ENCODE measurements at regions not wholly inside any gene's neighbourhood (a gene's known extent, or its start where the extent isn't known, plus 50 kb on each side); places are given as distances from the start of the nearest gene placed in this dataset.

- DNase-seq, result no peak
- in situ Hi-C loops (cut with MboI; ENCODE audit: low pct_unique_long_range_greater_than_20kb, low sequenced_read_pairs), result no loop called here
Measured at GRCh38 chr14:101000711-101001250, 97.3 kb upstream of the RTL1 start.

- DNase-seq, result no peak
- in situ Hi-C loops (cut with MboI; ENCODE audit: low pct_unique_long_range_greater_than_20kb, low sequenced_read_pairs), result no loop called here
Measured at GRCh38 chr14:101001311-101002069, 98.0 kb upstream of the RTL1 start.

GRCh38 chr14:101002738-101003137, 99.2 kb upstream of the RTL1 start:
- in situ Hi-C loops (cut with MboI; ENCODE audit: low pct_unique_long_range_greater_than_20kb, low sequenced_read_pairs), result no loop called here
- no peak for DNase-seq

- no peak for DNase-seq
- in situ Hi-C loops (cut with MboI; ENCODE audit: low pct_unique_long_range_greater_than_20kb, low sequenced_read_pairs), result no loop called here
Measured at GRCh38 chr14:101004176-101004575, 100.7 kb upstream of the RTL1 start.

GRCh38 chr14:101004954-101005353, 101.4 kb upstream of the RTL1 start:
- in situ Hi-C loops (cut with MboI; ENCODE audit: low pct_unique_long_range_greater_than_20kb, low sequenced_read_pairs), result no loop called here
- peak; percentile 7 for DNase-seq

- DNase-seq, result peak; percentile 30
Measured at GRCh38 chr14:101005447-101005846, 101.9 kb upstream of the RTL1 start.

GRCh38 chr14:101006008-101006407, 102.5 kb upstream of the RTL1 start:
- peak; percentile 70 for DNase-seq
- in situ Hi-C loops (cut with MboI; ENCODE audit: low pct_unique_long_range_greater_than_20kb, low sequenced_read_pairs), result no loop called here

More at GRCh38 chr14:101005447-101005846, 101.9 kb upstream of the RTL1 start:
- in situ Hi-C loops (cut with MboI; ENCODE audit: low pct_unique_long_range_greater_than_20kb, low sequenced_read_pairs), result no loop called here

GRCh38 chr14:101007004-101007614, 103.6 kb upstream of the RTL1 start:
- in situ Hi-C loops (cut with MboI; ENCODE audit: low pct_unique_long_range_greater_than_20kb, low sequenced_read_pairs), result no loop called here
- no peak for DNase-seq

- in situ Hi-C loops (cut with MboI; ENCODE audit: low pct_unique_long_range_greater_than_20kb, low sequenced_read_pairs), result no loop called here
- no peak for DNase-seq
Measured at GRCh38 chr14:101007765-101008164, 104.2 kb upstream of the RTL1 start.

GRCh38 chr14:101008196-101008595, 104.7 kb upstream of the RTL1 start:
- no peak for DNase-seq
- in situ Hi-C loops (cut with MboI; ENCODE audit: low pct_unique_long_range_greater_than_20kb, low sequenced_read_pairs), result no loop called here

- in situ Hi-C loops (cut with MboI; ENCODE audit: low pct_unique_long_range_greater_than_20kb, low sequenced_read_pairs), result no loop called here
- no peak for DNase-seq
Measured at GRCh38 chr14:101008631-101009336, 105.3 kb upstream of the RTL1 start.

GRCh38 chr14:101009531-101009930, 106.0 kb upstream of the RTL1 start:
- in situ Hi-C loops (cut with MboI; ENCODE audit: low pct_unique_long_range_greater_than_20kb, low sequenced_read_pairs), result no loop called here
- no peak for DNase-seq

- in situ Hi-C loops (cut with MboI; ENCODE audit: low pct_unique_long_range_greater_than_20kb, low sequenced_read_pairs), result no loop called here
- DNase-seq, result no peak
Measured at GRCh38 chr14:101010293-101010692, 106.8 kb upstream of the RTL1 start.

GRCh38 chr14:101010835-101011234, 107.3 kb upstream of the RTL1 start:
- no peak for DNase-seq
- in situ Hi-C loops (cut with MboI; ENCODE audit: low pct_unique_long_range_greater_than_20kb, low sequenced_read_pairs), result no loop called here

GRCh38 chr14:101017209-101017608, 113.7 kb upstream of the RTL1 start:
- in situ Hi-C loops (cut with MboI; ENCODE audit: low pct_unique_long_range_greater_than_20kb, low sequenced_read_pairs), result no loop called here
- no peak for DNase-seq

- in situ Hi-C loops (cut with MboI; ENCODE audit: low pct_unique_long_range_greater_than_20kb, low sequenced_read_pairs), result no loop called here
Measured at GRCh38 chr14:101017806-101018560, 114.5 kb upstream of the RTL1 start.

GRCh38 chr14:101018561-101019290, 115.2 kb upstream of the RTL1 start:
- in situ Hi-C loops (cut with MboI; ENCODE audit: low pct_unique_long_range_greater_than_20kb, low sequenced_read_pairs), result no loop called here
- DNase-seq, result no peak

More at GRCh38 chr14:101017806-101018560, 114.5 kb upstream of the RTL1 start:
- no peak for DNase-seq

GRCh38 chr14:101019541-101019940, 116.0 kb upstream of the RTL1 start:
- DNase-seq, result no peak
- in situ Hi-C loops (cut with MboI; ENCODE audit: low pct_unique_long_range_greater_than_20kb, low sequenced_read_pairs), result no loop called here
